HepG2 (cell line): ENCODE measurements at regions not wholly inside any gene's neighbourhood (a gene's known extent, or its start where the extent isn't known, plus 50 kb on each side); places are given as distances from the start of the nearest gene placed in this dataset.

ENCODE experiments used
- EEA1 ChIP-seq: sonication (generic); formaldehyde crosslinking; IDR thresholded peaks from 2 replicates; pipeline ENCODE4 v1.5.1; 2020; ENCODE audit warnings: mild to moderate bottlenecking, missing genetic modification reagents, borderline replicate concordance
- GABPA ChIP-seq, 2 experiments: IDR thresholded peaks; 2 replicates each; pipeline ENCODE4 v1.6.1; 2011 to 2016; ENCODE audit warnings: low read depth in 2 of 2, low read length in 1 of 2, missing biosample characterization in 1 of 2, missing genetic modification characterization in 1 of 2
- KLF15 ChIP-seq: sonication (generic); formaldehyde crosslinking; IDR thresholded peaks from 2 replicates; pipeline ENCODE4 v1.8.1; 2023; ENCODE audit warnings: borderline replicate concordance, mild to moderate bottlenecking, inconsistent platforms, missing genetic modification reagents, mixed read lengths
- PHF8 ChIP-seq: sonication (generic); formaldehyde crosslinking; IDR thresholded peaks from 2 replicates; pipeline ENCODE4 v1.5.0; 2020; ENCODE audit warnings: missing genetic modification reagents
- ZBTB34 ChIP-seq: sonication (generic); formaldehyde crosslinking; IDR thresholded peaks from 2 replicates; pipeline ENCODE4 v1.8.0; 2022; ENCODE audit warnings: mild to moderate bottlenecking, missing genetic modification reagents
- ZNF121 ChIP-seq: sonication (generic); formaldehyde crosslinking; IDR thresholded peaks from 2 replicates; pipeline ENCODE4 v1.5.0; 2020; ENCODE audit warnings: mild to moderate bottlenecking, missing genetic modification reagents
- ZNF232 ChIP-seq: sonication (generic); formaldehyde crosslinking; IDR thresholded peaks from 2 replicates; pipeline ENCODE4 v1.4.0; 2020; ENCODE audit warnings: missing genetic modification reagents, borderline replicate concordance
- TF ChIP-seq, protein P1 (sequence below): sonication (generic); formaldehyde crosslinking; conservative IDR thresholded peaks from 2 replicates; pipeline ENCODE4 v1.8.0; 2022; ENCODE audit warnings: missing genetic modification reagents
- TF ChIP-seq, protein P2 (sequence below): sonication (generic); formaldehyde crosslinking; IDR thresholded peaks from 2 replicates; pipeline ENCODE4 v1.5.0; 2020; ENCODE audit warnings: mild to moderate bottlenecking, missing genetic modification reagents, moderate library complexity
- TF ChIP-seq, protein P3 (sequence below): sonication (generic); formaldehyde crosslinking; IDR thresholded peaks from 2 replicates; pipeline ENCODE4 v1.8.0; 2022; ENCODE audit warnings: missing genetic modification reagents, low read depth, mild to moderate bottlenecking, borderline replicate concordance
- TF ChIP-seq, protein P4 (sequence below): sonication (generic); formaldehyde crosslinking; conservative IDR thresholded peaks from 2 replicates; pipeline ENCODE4 v1.8.0; 2022; ENCODE audit warnings: low read depth, missing genetic modification reagents

DNA sequence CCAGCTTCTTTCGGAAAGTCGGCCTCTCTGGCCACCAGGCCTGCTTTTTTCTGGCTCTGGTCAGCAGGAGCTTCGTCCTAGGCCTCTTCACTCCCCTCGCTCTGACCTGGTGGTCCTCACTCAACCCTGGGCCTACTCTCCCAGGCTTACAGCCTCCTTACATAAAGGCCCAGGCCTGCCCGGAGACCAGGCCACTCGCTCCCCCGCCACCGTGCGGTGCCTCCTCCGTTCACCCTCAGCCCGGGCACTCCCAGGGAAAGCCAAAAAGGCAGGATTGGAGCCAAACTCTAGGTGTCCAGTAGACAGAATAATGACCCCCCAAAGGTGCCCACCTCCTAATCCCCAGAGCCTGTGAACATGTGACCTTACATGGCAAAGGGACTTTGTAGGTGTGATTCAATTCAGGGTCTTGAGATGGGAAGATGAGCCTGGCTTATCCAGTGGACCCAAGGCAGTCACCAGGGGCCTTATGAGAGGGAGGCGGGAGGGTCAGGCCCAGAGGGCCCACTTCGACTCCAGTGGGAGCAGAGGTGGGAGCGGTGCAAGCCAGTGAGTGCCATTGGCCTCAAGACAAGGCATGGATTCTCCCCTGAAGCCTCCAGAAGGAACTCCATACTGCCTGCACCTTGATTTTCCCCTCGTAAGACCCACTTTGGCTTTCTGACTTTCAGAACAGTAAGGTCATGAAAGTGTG, 118.6 kb upstream of the PTPN1 start:
- no peak for TF ChIP-seq GABPA (IDR thresholded peaks at IDR 0.05; ENCODE audit: low read depth, low read length)
- no peak for TF ChIP-seq GABPA (CRISPR knock-in tag; IDR thresholded peaks at IDR 0.05; ENCODE audit: low read depth)
- TF ChIP-seq, protein P1, sequence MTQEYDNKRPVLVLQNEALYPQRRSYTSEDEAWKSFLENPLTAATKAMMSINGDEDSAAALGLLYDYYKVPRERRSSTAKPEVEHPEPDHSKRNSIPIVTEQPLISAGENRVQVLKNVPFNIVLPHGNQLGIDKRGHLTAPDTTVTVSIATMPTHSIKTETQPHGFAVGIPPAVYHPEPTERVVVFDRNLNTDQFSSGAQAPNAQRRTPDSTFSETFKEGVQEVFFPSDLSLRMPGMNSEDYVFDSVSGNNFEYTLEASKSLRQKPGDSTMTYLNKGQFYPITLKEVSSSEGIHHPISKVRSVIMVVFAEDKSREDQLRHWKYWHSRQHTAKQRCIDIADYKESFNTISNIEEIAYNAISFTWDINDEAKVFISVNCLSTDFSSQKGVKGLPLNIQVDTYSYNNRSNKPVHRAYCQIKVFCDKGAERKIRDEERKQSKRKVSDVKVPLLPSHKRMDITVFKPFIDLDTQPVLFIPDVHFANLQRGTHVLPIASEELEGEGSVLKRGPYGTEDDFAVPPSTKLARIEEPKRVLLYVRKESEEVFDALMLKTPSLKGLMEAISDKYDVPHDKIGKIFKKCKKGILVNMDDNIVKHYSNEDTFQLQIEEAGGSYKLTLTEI (CRISPR knock-in tag), result no peak
- TF ChIP-seq, protein P2, sequence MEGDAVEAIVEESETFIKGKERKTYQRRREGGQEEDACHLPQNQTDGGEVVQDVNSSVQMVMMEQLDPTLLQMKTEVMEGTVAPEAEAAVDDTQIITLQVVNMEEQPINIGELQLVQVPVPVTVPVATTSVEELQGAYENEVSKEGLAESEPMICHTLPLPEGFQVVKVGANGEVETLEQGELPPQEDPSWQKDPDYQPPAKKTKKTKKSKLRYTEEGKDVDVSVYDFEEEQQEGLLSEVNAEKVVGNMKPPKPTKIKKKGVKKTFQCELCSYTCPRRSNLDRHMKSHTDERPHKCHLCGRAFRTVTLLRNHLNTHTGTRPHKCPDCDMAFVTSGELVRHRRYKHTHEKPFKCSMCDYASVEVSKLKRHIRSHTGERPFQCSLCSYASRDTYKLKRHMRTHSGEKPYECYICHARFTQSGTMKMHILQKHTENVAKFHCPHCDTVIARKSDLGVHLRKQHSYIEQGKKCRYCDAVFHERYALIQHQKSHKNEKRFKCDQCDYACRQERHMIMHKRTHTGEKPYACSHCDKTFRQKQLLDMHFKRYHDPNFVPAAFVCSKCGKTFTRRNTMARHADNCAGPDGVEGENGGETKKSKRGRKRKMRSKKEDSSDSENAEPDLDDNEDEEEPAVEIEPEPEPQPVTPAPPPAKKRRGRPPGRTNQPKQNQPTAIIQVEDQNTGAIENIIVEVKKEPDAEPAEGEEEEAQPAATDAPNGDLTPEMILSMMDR (CRISPR knock-in tag), result no peak
- no peak for TF ChIP-seq KLF15
- TF ChIP-seq ZNF121 (CRISPR knock-in tag), result no peak
- TF ChIP-seq, protein P3, sequence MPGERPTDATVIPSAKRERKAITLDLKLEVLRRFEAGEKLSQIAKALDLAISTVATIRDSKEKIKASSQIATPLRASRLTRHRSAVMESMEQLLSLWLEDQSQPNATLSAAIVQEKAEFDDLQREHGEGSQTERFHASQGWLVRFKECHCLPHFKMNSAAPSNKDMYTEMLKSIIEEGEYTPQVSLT (CRISPR knock-in tag), result no peak
- TF ChIP-seq PHF8, result no peak
- TF ChIP-seq ZNF232, result no peak
- no peak for TF ChIP-seq EEA1 (CRISPR knock-in tag)
- no peak for TF ChIP-seq ZBTB34 (CRISPR knock-in tag)
- TF ChIP-seq, protein P4, sequence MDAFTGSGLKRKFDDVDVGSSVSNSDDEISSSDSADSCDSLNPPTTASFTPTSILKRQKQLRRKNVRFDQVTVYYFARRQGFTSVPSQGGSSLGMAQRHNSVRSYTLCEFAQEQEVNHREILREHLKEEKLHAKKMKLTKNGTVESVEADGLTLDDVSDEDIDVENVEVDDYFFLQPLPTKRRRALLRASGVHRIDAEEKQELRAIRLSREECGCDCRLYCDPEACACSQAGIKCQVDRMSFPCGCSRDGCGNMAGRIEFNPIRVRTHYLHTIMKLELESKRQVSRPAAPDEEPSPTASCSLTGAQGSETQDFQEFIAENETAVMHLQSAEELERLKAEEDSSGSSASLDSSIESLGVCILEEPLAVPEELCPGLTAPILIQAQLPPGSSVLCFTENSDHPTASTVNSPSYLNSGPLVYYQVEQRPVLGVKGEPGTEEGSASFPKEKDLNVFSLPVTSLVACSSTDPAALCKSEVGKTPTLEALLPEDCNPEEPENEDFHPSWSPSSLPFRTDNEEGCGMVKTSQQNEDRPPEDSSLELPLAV, result no peak
